DMS153 (cell line): ENCODE measurements at regions not wholly inside any gene's neighbourhood (a gene's known extent, or its start where the extent isn't known, plus 50 kb on each side); places are given as distances from the start of the nearest gene placed in this dataset.
A peak's percentile ranks its signal among the peaks of the same experiment; 100 is the strongest.

ENCODE experiments used
- DNase-seq: peaks from one replicate; lab custom pipeline; 2025; lab: John Stamatoyannopoulos, UW

DNA sequence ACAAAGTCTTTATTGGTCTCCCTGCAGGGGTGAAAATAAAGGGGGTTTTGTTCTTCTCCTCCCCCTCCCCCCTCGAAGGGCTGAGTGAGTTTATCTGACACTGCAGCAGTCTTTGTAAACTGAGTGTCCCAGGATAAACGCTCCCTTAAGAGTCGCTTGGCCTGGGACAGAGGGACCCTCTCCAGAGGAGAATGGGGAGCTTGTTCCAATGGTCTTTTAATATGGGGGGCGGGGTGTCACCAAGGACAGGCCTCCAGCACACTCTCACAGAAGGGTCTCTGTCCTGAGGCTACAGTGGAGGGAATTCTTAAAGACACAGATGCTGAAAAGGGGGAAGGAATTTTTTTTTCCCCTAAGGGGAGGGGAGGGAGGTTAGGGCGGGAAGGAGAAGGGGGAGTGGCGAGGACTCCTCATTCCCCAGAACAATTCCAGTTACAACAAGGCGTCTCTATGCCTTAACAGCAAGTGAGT lies 455.5 kb downstream of the SOX9 start:
- DNase-seq = no peak

DNA sequence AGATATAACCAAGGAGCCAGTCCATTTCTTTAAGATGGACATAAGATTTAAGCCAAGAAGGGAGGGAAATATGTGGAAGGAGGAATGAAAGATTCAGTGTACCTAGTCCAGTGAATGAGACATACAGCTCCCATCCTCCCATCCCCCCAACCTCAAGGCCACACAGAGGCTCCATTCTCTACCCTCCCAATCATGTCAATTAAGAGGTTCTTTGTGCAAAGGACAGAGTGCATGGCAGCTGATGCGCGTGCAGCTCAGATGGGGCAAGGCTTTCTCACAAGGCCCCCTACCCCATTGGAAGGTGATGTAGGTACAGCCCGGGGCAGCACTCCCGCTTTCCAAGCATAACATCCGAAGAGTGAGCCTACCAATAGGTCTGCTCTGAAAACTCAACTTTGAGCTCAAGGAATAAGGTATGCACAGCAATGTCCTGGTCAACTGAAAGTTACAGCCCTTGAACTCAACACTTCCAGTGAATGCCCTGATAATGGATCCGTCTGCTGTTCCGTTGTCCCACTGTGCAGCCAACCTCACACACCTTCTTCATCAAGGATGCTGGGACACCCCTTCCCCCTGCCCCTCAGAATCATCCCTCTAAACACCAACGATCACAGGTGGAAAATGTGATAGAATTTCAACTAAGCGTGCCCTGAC lies 458.1 kb downstream of the SOX9 start:
- DNase-seq = no peak

DNA sequence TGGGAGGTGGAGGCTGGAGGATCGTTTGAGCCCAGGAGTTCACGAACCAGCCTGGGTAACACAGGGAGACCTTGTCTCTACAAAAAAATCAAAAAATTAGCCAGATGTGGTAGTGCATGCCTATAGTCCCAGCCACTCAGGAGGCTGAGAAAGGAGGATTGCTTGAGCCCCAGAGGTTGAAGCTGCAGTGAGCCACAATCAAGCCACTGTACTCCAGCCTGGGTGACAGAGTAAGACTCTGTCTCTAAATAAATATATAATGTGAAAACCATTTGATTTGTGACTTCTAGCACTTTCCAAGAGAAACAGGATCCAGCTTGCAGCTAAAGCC lies 459.1 kb downstream of the SOX9 start:
- no peak for DNase-seq

GRCh38 chr17:72580321-72581127 lies 459.7 kb downstream of the SOX9 start:
- peak; percentile 94 for DNase-seq

- DNase-seq = no peak
These were observed 466.3 kb downstream of the SOX9 start for GRCh38 chr17:72587156-72587555.

- DNase-seq = peak; percentile 66
These were observed 467.1 kb downstream of the SOX9 start for GRCh38 chr17:72587773-72588511.

GRCh38 chr17:72588561-72588960 lies 467.7 kb downstream of the SOX9 start:
- DNase-seq = no peak

- DNase-seq = peak; percentile 90
These were observed 468.1 kb downstream of the SOX9 start for GRCh38 chr17:72588961-72589360.

DNA sequence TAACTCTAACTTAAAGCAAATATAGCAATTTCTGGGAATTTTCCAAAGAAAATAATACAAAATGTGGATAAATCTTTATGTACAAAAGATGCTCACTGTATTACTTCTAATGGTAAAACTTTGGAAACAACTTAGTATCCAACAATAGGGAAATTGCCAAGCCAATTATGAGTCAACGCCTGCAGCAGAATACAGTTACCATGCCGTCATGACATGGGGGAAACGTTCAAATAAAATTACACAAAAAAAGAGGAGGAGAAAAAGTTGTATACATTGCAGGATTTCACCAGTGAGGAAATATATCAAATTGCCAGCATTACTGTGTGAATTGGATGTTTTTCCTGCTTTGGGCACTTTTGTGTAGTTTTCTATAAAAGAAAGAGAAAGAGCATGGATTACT lies 469.6 kb downstream of the SOX9 start:
- DNase-seq = no peak

GRCh38 chr17:72590882-72591281 lies 470.1 kb downstream of the SOX9 start:
- no peak for DNase-seq

DNA sequence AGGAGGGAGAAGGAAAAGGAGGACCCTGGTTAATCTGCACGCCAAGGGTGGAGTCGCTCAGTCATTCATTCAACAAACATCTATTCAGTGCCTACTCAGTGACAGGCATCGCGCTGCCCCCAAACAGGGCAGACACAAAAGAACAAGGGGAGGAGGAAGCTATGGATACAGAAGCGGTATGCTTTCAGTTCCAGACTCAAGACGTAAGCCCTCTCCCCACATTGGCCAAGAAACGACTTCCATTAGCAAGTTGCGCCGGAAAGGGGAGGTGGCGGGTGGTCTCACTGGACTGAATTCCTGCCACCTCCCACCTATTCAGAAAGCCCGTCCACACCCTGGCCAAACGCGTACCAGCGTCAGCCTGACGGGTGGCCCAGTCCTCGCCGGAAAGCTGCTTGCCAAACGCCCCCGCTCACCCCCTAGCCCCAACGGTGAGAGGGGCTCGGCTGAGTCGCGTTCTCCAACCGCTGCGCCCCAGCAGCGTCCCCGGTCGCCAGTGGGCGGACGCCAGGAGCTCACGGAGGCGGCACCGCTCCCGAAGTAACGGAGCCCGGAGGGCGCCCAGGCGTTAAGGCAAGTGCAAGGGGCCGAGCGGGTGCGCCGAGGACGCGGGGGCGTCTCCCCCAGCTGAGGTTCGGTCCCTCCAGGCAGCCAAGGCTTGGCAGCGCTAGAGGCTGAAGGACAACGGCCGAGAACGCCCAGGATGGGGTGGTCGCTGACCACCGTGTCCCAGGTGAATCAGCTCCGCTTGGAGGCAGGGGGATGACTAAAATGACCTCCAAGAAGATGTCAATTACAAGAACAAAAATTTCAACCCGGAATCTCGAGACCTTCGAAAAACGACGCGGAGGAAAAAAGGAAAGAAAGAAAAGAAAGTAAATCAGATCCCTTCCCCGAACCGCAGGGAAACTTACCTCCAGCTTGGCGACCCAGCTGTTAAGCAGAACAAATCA lies 470.7 kb downstream of the SOX9 start:
- DNase-seq = no peak

- DNase-seq = peak; percentile 61
These were observed 471.6 kb downstream of the SOX9 start for GRCh38 chr17:72592242-72592966.

GRCh38 chr17:72592967-72593325 lies 472.1 kb downstream of the SOX9 start:
- DNase-seq = no peak

DNA sequence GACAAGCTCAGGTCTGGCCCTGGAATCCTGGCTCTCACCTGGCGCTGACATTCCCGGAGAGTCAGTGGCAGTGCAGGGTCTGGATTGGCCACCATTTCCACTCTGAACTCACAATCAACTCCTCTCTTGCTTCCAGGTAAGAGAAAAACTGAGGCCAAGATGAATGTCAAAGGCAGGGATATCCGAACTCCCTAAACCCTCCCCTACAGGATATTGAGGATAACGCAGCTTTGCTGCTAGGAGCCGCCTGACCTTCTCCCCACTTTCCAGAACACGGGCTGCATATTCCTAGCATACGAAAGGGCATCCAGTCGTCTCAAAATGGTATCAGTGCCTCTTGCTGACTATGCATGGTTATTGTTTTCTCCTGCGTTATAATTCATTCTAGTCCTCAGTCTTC lies 473.4 kb downstream of the SOX9 start:
- DNase-seq = no peak
